H9 (cell line): ENCODE measurements at regions not wholly inside any gene's neighbourhood (a gene's known extent, or its start where the extent isn't known, plus 50 kb on each side); places are given as distances from the start of the nearest gene placed in this dataset.

Experiments
- DNase-seq: peaks from one replicate; pipeline ENCODE4 v3.0.0-alpha.2; 2017
- H2AFZ ChIP-seq: one replicate; pipeline ENCODE4 v1.6.1; 2013; ENCODE audit warnings: mild to moderate bottlenecking, low read length, control low read depth, moderate library complexity
- H2AK5ac ChIP-seq: 2 replicates; pipeline ENCODE4 v1.6.1; 2013; ENCODE audit warnings: low read length, control low read depth, mixed read lengths; ENCODE audit not compliant: insufficient read length
- H2BK120ac ChIP-seq: one replicate; pipeline ENCODE4 v1.6.1; 2013; ENCODE audit warnings: low read depth, mild to moderate bottlenecking, low read length, control low read depth, inconsistent platforms; ENCODE audit not compliant: poor library complexity, severe bottlenecking
- H2BK12ac ChIP-seq: 2 replicates; pipeline ENCODE4 v1.6.1; 2013; ENCODE audit warnings: low read length, control low read depth, mixed read lengths, low read depth; ENCODE audit not compliant: insufficient read length
- H2BK15ac ChIP-seq: 2 replicates; pipeline ENCODE4 v1.6.1; 2013; ENCODE audit warnings: low read depth, low read length, control low read depth
- H2BK20ac ChIP-seq: one replicate; pipeline ENCODE4 v1.6.1; 2013; ENCODE audit warnings: low read depth, mild to moderate bottlenecking, low read length, control low read depth, inconsistent platforms; ENCODE audit not compliant: poor library complexity, severe bottlenecking
- H2BK5ac ChIP-seq: 2 replicates; pipeline ENCODE4 v1.6.1; 2013; ENCODE audit warnings: low read length, control low read depth, mixed read lengths; ENCODE audit not compliant: insufficient read length
- H3K14ac ChIP-seq: 2 replicates; pipeline ENCODE4 v1.6.1; 2013; ENCODE audit warnings: low read length, control low read depth; ENCODE audit not compliant: insufficient read depth
- H3K18ac ChIP-seq: 2 replicates; pipeline ENCODE4 v1.6.1; 2013; ENCODE audit warnings: low read depth, mild to moderate bottlenecking, mixed read lengths, low read length, control low read depth; ENCODE audit not compliant: insufficient read length
- H3K23ac ChIP-seq: 2 replicates; pipeline ENCODE4 v1.6.1; 2013; ENCODE audit warnings: low read length, control low read depth, mixed read lengths, low read depth; ENCODE audit not compliant: insufficient read length
- H3K23me2 ChIP-seq: 2 replicates; pipeline ENCODE4 v1.6.1; 2013; ENCODE audit warnings: low read depth, mild to moderate bottlenecking, mixed read lengths, low read length, control low read depth; ENCODE audit not compliant: insufficient read length, poor library complexity, severe bottlenecking
- H3K27ac ChIP-seq: 2 replicates; pipeline ENCODE4 v1.5.1; 2013; ENCODE audit warnings: low read length, control low read depth, mixed read lengths, low read depth; ENCODE audit not compliant: insufficient read length
- H3K27me3 ChIP-seq: 2 replicates; pipeline ENCODE4 v1.6.1; 2013; ENCODE audit warnings: low read length, control low read depth, inconsistent platforms; ENCODE audit not compliant: insufficient read depth
- H3K4ac ChIP-seq: 2 replicates; pipeline ENCODE4 v1.6.1; 2013; ENCODE audit warnings: low read depth, mild to moderate bottlenecking, control low read depth, inconsistent platforms, low read length, moderate library complexity
- H3K4me1 ChIP-seq: 2 replicates; pipeline ENCODE4 v1.6.1; 2013; ENCODE audit warnings: low read length, control low read depth, inconsistent platforms; ENCODE audit not compliant: insufficient read depth
- H3K4me2 ChIP-seq: 2 replicates; pipeline ENCODE4 v1.6.1; 2013; ENCODE audit warnings: low read length, control low read depth, mixed read lengths; ENCODE audit not compliant: insufficient read length, insufficient read depth
- H3K56ac ChIP-seq: 2 replicates; pipeline ENCODE4 v1.6.1; 2013; ENCODE audit warnings: low read depth, mild to moderate bottlenecking, mixed read lengths, low read length, control low read depth; ENCODE audit not compliant: insufficient read length
- H3K79me1 ChIP-seq: 2 replicates; pipeline ENCODE4 v1.6.1; 2013; ENCODE audit warnings: low read depth, mild to moderate bottlenecking, moderate library complexity, low read length, control low read depth, inconsistent platforms; ENCODE audit not compliant: insufficient read depth, poor library complexity, severe bottlenecking
- H3K79me2 ChIP-seq: 2 replicates; pipeline ENCODE4 v1.6.1; 2013; ENCODE audit warnings: low read length, control low read depth, inconsistent platforms; ENCODE audit not compliant: insufficient read depth
- H3K9ac ChIP-seq: 2 replicates; pipeline ENCODE4 v1.6.1; 2013; ENCODE audit warnings: low read length, control low read depth, mixed read lengths; ENCODE audit not compliant: insufficient read length; ENCODE audit errors: extremely low read depth
- H3K9me3 ChIP-seq: one replicate; pipeline ENCODE4 v1.6.1; 2013; ENCODE audit warnings: low read depth, low read length, inconsistent platforms; ENCODE audit not compliant: control insufficient read depth
- H3T11ph ChIP-seq: one replicate; pipeline ENCODE4 v1.6.1; 2013; ENCODE audit warnings: mild to moderate bottlenecking, low read length, control low read depth, inconsistent platforms
- H4K20me1 ChIP-seq: one replicate; pipeline ENCODE4 v1.6.1; 2013; ENCODE audit not compliant: control insufficient read depth, insufficient read length, insufficient read depth
- H4K5ac ChIP-seq: 2 replicates; pipeline ENCODE4 v1.6.1; 2013; ENCODE audit warnings: low read depth, mild to moderate bottlenecking, mixed read lengths, low read length, control low read depth; ENCODE audit not compliant: insufficient read length
- H4K8ac ChIP-seq: replicated peaks from 2 replicates; pipeline ENCODE4 v1.6.1; 2013; ENCODE audit warnings: low read length, control low read depth, mixed read lengths, low read depth; ENCODE audit not compliant: insufficient read length
- H4K91ac ChIP-seq: 2 replicates; pipeline ENCODE4 v1.6.1; 2013; ENCODE audit warnings: low read depth, mild to moderate bottlenecking, moderate library complexity, mixed read lengths, low read length, control low read depth; ENCODE audit not compliant: insufficient read length
- H3K27ac Mint-ChIP-seq, 3 experiments: 2 replicates in 2 of 3; 3 replicates in 1 of 3; pipeline ENCODE4 v1.8.0; 2020 to 2021; ENCODE audit warnings: mixed read lengths in 3 of 3, mild to moderate bottlenecking in 1 of 3, moderate library complexity in 1 of 3
- H3K27me3 Mint-ChIP-seq: 2 replicates; pipeline ENCODE4 v1.8.0; 2021; ENCODE audit warnings: low read depth, mild to moderate bottlenecking, moderate library complexity, mixed read lengths
- H3K36me3 Mint-ChIP-seq, 3 experiments: 2 replicates in 2 of 3; 3 replicates in 1 of 3; pipeline ENCODE4 v1.8.0; 2020 to 2021; ENCODE audit warnings: low read depth in 3 of 3, mixed read lengths in 3 of 3; ENCODE audit not compliant: insufficient read depth in 1 of 3
- H3K4me1 Mint-ChIP-seq, 2 experiments: 2 replicates each; pipeline ENCODE4 v1.8.0; 2020; ENCODE audit warnings: mixed read lengths in 2 of 2
- H3K4me3 Mint-ChIP-seq, 2 experiments: 2 replicates in 1 of 2; 3 replicates in 1 of 2; pipeline ENCODE4 v1.8.0; 2020 to 2021; ENCODE audit warnings: mild to moderate bottlenecking in 2 of 2, mixed read lengths in 2 of 2, moderate library complexity in 1 of 2
- H3K9me3 Mint-ChIP-seq, 2 experiments: 2 replicates in 1 of 2; 3 replicates in 1 of 2; pipeline ENCODE4 v1.8.0; 2020; ENCODE audit warnings: mild to moderate bottlenecking in 2 of 2, mixed read lengths in 2 of 2, moderate library complexity in 1 of 2
- WGBS: extraction: QIAGEN DNeasy Blood & Tissue Kit; methylation state at CpG from one replicate; pipeline ENCODE4 v1.1.7; 2013; ENCODE audit warnings: missing lambda C conversion rate, low lambda C conversion rate, mixed read lengths; ENCODE audit not compliant: insufficient read length; ENCODE audit errors: extremely low coverage; 5-methylcytosine and 5-hydroxymethylcytosine counted together
- TF ChIP-seq, protein P1 (sequence below): fragments of 200-600 bp; sonication (generic); conservative IDR thresholded peaks from 3 replicates; pipeline ENCODE4 v1.8.0; 2021; ENCODE audit warnings: antibody characterized with exemption, mild to moderate bottlenecking

GRCh38 chr13:112220925-112221324 lies 154.0 kb downstream of the SOX1 start:
- no CpG with 5 or more reads among the region's 15 CpGs for WGBS
- H3K27ac Mint-ChIP-seq = no peak overlapping the region
- Histone ChIP-seq H2BK12ac (no peak overlapping the region), H2AFZ (no peak overlapping the region), H3K9me3 (no peaks in the 10 kb centered on the region), H3K79me1 (no peaks in the 10 kb centered on the region), H2BK20ac (no peak overlapping the region), H2BK120ac (no peak overlapping the region), H3K4me1 (no peaks in the 10 kb centered on the region), H3K79me2 (no peaks in the 10 kb centered on the region), H4K20me1 (no peaks in the 10 kb centered on the region), H3K14ac (no peak overlapping the region), H2BK15ac (no peak overlapping the region), H3K4me2 (no peak overlapping the region), H4K91ac (no peak overlapping the region), H3K23ac (no peak overlapping the region), H3K9ac (no peak overlapping the region), H3K27me3 (no peaks in the 10 kb centered on the region), H3K23me2 (peaks cover 2% of the 10 kb centered on the region), H4K5ac (no peak overlapping the region), H2AK5ac (no peak overlapping the region), H3K4ac (no peak overlapping the region), H3K18ac (no peak overlapping the region), H3K56ac (no peak overlapping the region), H3T11ph (no peak overlapping the region), H4K8ac (no peak overlapping the region), H2BK5ac (no peak overlapping the region), H3K27ac (no peak overlapping the region)
- TF ChIP-seq, protein P1, sequence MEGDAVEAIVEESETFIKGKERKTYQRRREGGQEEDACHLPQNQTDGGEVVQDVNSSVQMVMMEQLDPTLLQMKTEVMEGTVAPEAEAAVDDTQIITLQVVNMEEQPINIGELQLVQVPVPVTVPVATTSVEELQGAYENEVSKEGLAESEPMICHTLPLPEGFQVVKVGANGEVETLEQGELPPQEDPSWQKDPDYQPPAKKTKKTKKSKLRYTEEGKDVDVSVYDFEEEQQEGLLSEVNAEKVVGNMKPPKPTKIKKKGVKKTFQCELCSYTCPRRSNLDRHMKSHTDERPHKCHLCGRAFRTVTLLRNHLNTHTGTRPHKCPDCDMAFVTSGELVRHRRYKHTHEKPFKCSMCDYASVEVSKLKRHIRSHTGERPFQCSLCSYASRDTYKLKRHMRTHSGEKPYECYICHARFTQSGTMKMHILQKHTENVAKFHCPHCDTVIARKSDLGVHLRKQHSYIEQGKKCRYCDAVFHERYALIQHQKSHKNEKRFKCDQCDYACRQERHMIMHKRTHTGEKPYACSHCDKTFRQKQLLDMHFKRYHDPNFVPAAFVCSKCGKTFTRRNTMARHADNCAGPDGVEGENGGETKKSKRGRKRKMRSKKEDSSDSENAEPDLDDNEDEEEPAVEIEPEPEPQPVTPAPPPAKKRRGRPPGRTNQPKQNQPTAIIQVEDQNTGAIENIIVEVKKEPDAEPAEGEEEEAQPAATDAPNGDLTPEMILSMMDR = no peak
- peaks cover 0 to 6% of the 10 kb centered on the region in 2 experiments; a peak in 1 of 5 replicates for H3K9me3 Mint-ChIP-seq
- H3K27me3 Mint-ChIP-seq = peaks cover 37% of the 10 kb centered on the region
- no peaks in the 10 kb centered on the region for H3K36me3 Mint-ChIP-seq
- DNase-seq = no peak
- no peak overlapping the region for H3K4me3 Mint-ChIP-seq
- H3K4me1 Mint-ChIP-seq = peaks cover 0 to 11% of the 10 kb centered on the region in 2 experiments; a peak in 1 of 4 replicates
